NCI-H2196 (cell line): ENCODE measurements at regions not wholly inside any gene's neighbourhood (a gene's known extent, or its start where the extent isn't known, plus 50 kb on each side); places are given as distances from the start of the nearest gene placed in this dataset.
"Not testable (repeated sequence)": the region's sequence is repeated elsewhere in the genome, so short reads cannot be mapped to it uniquely, and the experiment has no call there.

ENCODE experiments used
- DNase-seq: peaks from one replicate; lab custom pipeline; 2025; ENCODE audit not compliant: unreplicated experiment; lab: John Stamatoyannopoulos, UW

DNA sequence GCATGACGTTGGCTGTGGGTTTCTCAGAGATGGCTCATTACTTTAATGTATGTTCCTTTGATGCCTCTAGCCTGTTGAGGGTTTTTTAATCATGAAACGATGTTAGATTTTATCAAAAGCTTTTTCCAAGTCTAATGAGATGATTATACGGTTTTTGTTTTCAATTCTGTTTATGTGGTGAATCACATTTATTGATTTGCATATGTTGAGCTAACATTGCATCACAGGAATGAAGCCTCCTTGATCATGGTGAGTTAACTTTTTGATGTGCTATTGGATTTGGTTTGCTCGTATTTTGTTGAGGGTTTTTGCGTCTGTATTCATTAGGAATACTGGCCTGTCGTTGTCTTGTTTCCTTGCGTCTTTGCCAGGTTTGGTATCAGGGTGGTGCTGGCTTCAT lies 52.3 kb upstream of the PTPN12 start:
- no peak for DNase-seq

DNA sequence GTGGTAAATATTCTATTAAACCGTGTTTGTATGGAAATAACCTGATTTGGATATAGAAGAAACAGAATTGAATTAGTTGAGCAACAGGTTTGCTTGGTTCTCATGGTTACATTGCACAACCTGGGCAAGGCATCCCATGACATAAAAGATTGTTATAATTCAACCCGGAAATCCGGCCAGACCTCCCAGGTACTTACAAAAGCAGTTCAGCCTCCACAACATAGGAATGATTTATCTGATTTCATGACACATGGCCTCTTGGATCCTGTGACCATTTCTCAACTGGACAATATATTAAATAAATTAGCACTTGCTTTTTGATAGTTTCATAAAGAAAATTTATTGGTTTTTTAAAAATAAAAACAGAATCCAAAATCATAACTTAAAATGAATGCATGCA lies 55.1 kb upstream of the PTPN12 start:
- no peak for DNase-seq

DNA sequence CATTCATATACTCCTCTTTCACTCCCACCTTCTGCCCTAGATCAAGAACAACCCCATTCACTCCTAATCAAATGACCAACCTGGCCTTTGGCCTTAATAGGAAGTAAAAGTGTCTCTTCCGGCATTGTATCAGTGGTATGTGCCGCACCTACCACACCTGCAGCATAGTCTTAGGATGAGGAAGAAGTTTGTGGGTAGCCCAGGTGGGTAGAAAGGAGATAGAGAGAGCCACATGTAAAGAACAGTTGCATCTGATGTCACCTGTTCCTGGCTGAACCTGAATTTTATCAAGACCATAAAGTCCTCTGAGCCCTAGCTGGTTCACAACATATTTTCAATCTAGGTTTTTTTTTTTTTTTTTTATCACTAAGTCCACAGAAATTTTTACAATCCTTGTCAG lies 55.5 kb upstream of the PTPN12 start:
- no peak for DNase-seq

DNA sequence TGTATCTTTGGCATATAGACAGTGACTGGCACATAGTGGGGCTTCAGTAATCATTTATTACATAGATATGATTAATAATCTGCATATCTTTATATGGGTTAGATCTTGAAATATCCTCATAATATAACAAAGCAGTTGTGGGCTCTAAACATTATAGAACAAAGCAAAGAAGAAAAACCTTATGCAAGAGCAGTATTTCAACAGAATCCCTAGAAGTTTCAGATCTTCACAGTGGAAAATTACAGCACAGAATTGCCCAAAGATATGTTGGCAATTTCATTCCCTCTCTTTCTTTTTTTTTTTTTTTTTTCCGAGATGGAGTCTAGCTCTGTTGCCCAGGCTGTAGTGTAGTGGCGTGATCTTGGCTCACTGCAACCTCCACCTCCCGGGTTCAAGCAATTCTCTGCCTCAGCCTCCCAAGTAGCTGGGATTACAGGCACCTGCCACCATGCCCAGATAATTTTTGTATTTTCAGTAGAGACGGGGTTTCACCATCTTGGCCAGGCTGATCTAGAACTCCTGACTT lies 56.9 kb upstream of the PTPN12 start:
- DNase-seq, result not testable (repeated sequence)

- DNase-seq, result peak; percentile 63
Measured at GRCh38 chr7:77479536-77480088, 57.5 kb upstream of the PTPN12 start.

- DNase-seq, result no peak
Measured at GRCh38 chr7:77476871-77477270, 60.2 kb upstream of the PTPN12 start.

DNA sequence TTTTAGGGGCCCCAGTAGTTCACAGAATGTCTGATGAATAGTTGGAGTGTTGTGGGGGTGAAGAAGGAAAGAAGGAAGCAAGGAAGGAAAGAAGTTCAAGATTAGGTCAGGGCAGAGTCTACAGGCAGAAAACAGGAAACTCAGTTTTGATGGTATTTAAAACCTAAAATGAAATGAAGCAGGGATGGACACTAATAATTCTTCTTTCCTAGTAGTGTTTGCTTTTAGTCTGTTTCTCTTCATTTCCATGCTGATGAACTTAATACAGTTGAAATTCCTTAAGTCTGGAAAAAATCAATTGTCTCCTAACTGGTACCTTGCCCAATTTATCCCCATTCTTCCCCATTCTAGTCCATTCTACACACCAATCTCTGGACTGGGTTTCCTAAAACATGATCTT lies 59.0 kb upstream of the GSAP start:
- DNase-seq, result no peak

GRCh38 chr7:77474756-77475155 lies 58.6 kb upstream of the GSAP start:
- DNase-seq, result no peak

DNA sequence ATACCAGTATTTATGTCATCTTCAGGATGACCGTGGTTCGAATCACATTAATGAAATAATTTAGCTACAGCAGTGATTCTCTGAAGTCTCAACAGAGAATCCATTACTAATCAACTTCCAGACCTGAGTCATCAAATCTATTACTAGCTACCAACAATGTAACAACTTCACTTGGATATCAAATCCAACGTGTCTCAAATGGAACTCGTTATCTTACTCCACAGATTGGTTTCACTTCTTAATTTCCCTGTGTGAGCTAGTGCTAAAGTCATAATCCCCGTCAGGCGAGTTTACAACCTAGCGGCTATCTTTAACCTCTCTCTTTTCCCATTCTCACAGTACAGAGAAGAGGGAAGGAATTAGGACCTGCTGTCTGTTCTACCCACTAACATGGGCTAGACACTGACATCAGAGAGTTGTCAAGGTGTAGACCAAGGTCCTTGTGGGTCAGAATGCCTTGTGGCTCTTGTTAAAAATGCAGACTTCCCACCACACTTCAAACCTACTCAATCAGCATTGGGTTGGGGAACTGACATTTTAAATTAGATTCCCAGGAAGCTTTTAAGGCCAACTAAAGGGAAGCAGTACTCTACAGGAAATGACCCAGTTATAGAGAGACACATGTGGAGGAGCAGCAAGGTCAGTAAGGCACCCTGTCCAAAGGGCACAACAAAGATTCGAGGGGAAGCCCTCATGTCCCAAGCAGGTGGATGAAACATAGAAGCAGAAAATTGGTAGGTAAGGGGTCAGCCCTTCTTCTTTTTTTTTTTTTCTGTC lies 57.3 kb upstream of the GSAP start:
- DNase-seq, result no peak

GRCh38 chr7:77469927-77470326 lies 53.8 kb upstream of the GSAP start:
- no peak for DNase-seq

- no peak for DNase-seq
Measured at GRCh38 chr7:77467408-77467807, 51.3 kb upstream of the GSAP start.

DNA sequence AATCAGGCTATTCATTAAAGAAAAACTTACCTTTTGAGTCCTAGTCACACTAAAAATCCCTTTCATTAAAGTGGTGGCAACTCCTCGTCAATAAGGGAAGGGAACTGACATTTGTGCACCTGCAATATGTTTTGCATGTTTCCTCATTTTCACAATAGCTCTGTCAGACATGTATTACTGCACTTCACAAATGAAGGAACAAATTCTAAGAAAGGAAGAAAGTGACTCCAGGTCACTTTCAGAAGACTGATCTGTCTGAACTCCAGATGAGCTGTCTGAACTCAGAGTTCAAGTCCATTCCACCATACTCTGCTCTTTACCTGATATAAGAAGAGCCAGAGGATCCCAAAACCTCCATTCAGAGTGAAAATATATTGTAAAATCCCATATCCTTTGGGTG lies 50.3 kb upstream of the GSAP start:
- DNase-seq, result no peak
